GM19035 (cell line): ENCODE measurements at regions not wholly inside any gene's neighbourhood (a gene's known extent, or its start where the extent isn't known, plus 50 kb on each side); places are given as distances from the start of the nearest gene placed in this dataset.

Experiments
- ATAC-seq: cut with Tn5 transposase; IDR thresholded peaks from one replicate; pipeline ENCODE4 v1.9.1; 2021; ENCODE audit not compliant: unreplicated experiment

GRCh38 chr2:18325118-18325517 is 235.3 kb downstream of the RDH14 start:
- ATAC-seq, result no peak

- ATAC-seq, result no peak
Measured at GRCh38 chr2:18319987-18320386, 240.5 kb downstream of the RDH14 start.

- no peak for ATAC-seq
Measured at GRCh38 chr2:18317017-18317416, 243.4 kb downstream of the RDH14 start.

- ATAC-seq, result no peak
Measured at GRCh38 chr2:18312818-18313217, 247.6 kb downstream of the RDH14 start.

GRCh38 chr2:18311420-18312195 is 248.8 kb downstream of the RDH14 start:
- ATAC-seq, result no peak

- ATAC-seq, result no peak
Measured at GRCh38 chr2:18309627-18310026, 250.8 kb downstream of the RDH14 start.

- no peak for ATAC-seq
Measured at GRCh38 chr2:18309188-18309587, 251.3 kb downstream of the RDH14 start.

GRCh38 chr2:18304849-18305248 is 255.6 kb downstream of the RDH14 start:
- ATAC-seq, result no peak

GRCh38 chr2:18301421-18302139 is 258.9 kb downstream of the RDH14 start:
- no peak for ATAC-seq

GRCh38 chr2:18299423-18300212 is 260.8 kb downstream of the RDH14 start:
- ATAC-seq, result no peak

- no peak for ATAC-seq
Measured at GRCh38 chr2:18297534-18298058, 262.9 kb downstream of the RDH14 start.

GRCh38 chr2:18290386-18290785 is 270.1 kb downstream of the RDH14 start:
- no peak for ATAC-seq

GRCh38 chr2:18286897-18287296 is 273.6 kb downstream of the RDH14 start:
- ATAC-seq, result no peak

GRCh38 chr2:18284331-18284730 is 276.1 kb downstream of the RDH14 start:
- ATAC-seq, result no peak

GRCh38 chr2:18282026-18282425 is 278.4 kb downstream of the RDH14 start:
- no peak for ATAC-seq

GRCh38 chr2:18276583-18277075 is 283.8 kb downstream of the RDH14 start:
- ATAC-seq, result no peak

GRCh38 chr2:18273205-18273604 is 287.2 kb downstream of the RDH14 start:
- ATAC-seq, result no peak

- ATAC-seq, result no peak
Measured at GRCh38 chr2:18272148-18272494, 288.3 kb downstream of the RDH14 start.

- no peak for ATAC-seq
Measured at GRCh38 chr2:18271370-18272147, 288.9 kb downstream of the RDH14 start.

GRCh38 chr2:18268400-18268799 is 292.1 kb downstream of the RDH14 start:
- no peak for ATAC-seq

- no peak for ATAC-seq
Measured at GRCh38 chr2:18267501-18267900, 293.0 kb downstream of the RDH14 start.
